Endothelial cell of umbilical vein (primary cell): ENCODE measurements at regions not wholly inside any gene's neighbourhood (a gene's known extent, or its start where the extent isn't known, plus 50 kb on each side); places are given as distances from the start of the nearest gene placed in this dataset.

Experiments
- BruUV-seq: library from RNA; stranded (reverse); fragments of 400-500 nt; replicated peaks from 2 replicates; lab custom pipeline; 2021; lab: Mats Ljungman, UMichigan
- CTCF ChIA-PET: fragments of 300-600, 350-600 bp; sonication (Branson Sonifier 250); formaldehyde crosslinking; loops from one replicate; lab custom pipeline; 2021; ENCODE audit warnings: antibody characterized with exemption, inconsistent platforms; lab: Charles Lee
- POLR2A ChIA-PET: fragments of 300-600, 350-600 bp; sonication (Branson Sonifier 250); formaldehyde crosslinking; loops from one replicate; lab custom pipeline; 2021; ENCODE audit warnings: antibody characterized with exemption, inconsistent platforms; lab: Charles Lee
- DNase-seq: peaks from one replicate; pipeline ENCODE4 v3.0.0-alpha.2; 2011; ENCODE audit warnings: low read depth, low spot score
- FAIRE-seq: peaks from 2 replicates; lab custom pipeline; 2011; peaks lifted over from hg19 to GRCh38; lab: Jason Lieb, UNC
- H2AFZ ChIP-seq: 2 replicates; pipeline ENCODE4 v1.6.0; 2012; ENCODE audit warnings: low read depth, low read length, control low read depth, inconsistent platforms
- H3K27ac ChIP-seq: 2 replicates; pipeline ENCODE4 v1.5.1; 2011; ENCODE audit warnings: low read depth, mild to moderate bottlenecking, control low read depth, low read length, moderate library complexity; ENCODE audit not compliant: insufficient read depth
- H3K27me3 ChIP-seq, 2 experiments: 2 replicates each; pipeline versions ENCODE4 v1.6.0 to v1.6.1; 2011; ENCODE audit warnings: low read length in 2 of 2, mixed read lengths in 1 of 2; ENCODE audit not compliant: control insufficient read depth in 2 of 2, insufficient read depth in 2 of 2
- H3K36me3 ChIP-seq, 2 experiments: 2 replicates in 1 of 2; 3 replicates in 1 of 2; pipeline ENCODE4 v1.5.1; 2011; ENCODE audit warnings: low read length in 2 of 2, mild to moderate bottlenecking in 1 of 2, moderate library complexity in 1 of 2; ENCODE audit not compliant: control insufficient read depth in 2 of 2, insufficient read depth in 2 of 2; ENCODE audit errors: extremely low read depth in 1 of 2
- H3K4me1 ChIP-seq: 3 replicates; pipeline ENCODE4 v1.5.1; 2011; ENCODE audit warnings: mild to moderate bottlenecking, low read length; ENCODE audit not compliant: control insufficient read depth, insufficient read depth; ENCODE audit errors: extremely low read depth
- H3K4me2 ChIP-seq: 2 replicates; pipeline ENCODE4 v1.6.1; 2011; ENCODE audit warnings: low read length, control low read depth, mixed read lengths; ENCODE audit not compliant: insufficient read depth
- H3K4me3 ChIP-seq, 3 experiments: fragments of 200-600 bp in 1 of 3; sonication (generic), shearing (Covaris generic) in 1 of 3; replicated peaks in 1 of 3; 2 replicates each; pipeline ENCODE4 v1.5.1; 2011 to 2016; ENCODE audit warnings: control low read depth in 3 of 3, low read length in 3 of 3, mild to moderate bottlenecking in 2 of 3, inconsistent platforms in 1 of 3, low read depth in 1 of 3, moderate library complexity in 1 of 3; ENCODE audit not compliant: insufficient read depth in 1 of 3
- H3K79me2 ChIP-seq: 2 replicates; pipeline ENCODE4 v1.6.0; 2012; ENCODE audit warnings: low read length, inconsistent platforms; ENCODE audit not compliant: control insufficient read depth, insufficient read depth
- H3K9ac ChIP-seq: replicated peaks from 2 replicates; pipeline ENCODE3; 2011; ENCODE audit warnings: low read length, control low read depth; ENCODE audit not compliant: insufficient read depth; ENCODE audit errors: extremely low read depth
- H3K9me1 ChIP-seq: replicated peaks from 3 replicates; pipeline ENCODE4 v1.6.0; 2011; ENCODE audit warnings: mild to moderate bottlenecking, low read length; ENCODE audit not compliant: control insufficient read depth, insufficient read depth; ENCODE audit errors: extremely low read depth
- H3K9me3 ChIP-seq: replicated peaks from 2 replicates; pipeline ENCODE4 v1.5.1; 2012; ENCODE audit warnings: low read length, inconsistent platforms; ENCODE audit not compliant: control insufficient read depth, insufficient read depth
- H4K20me1 ChIP-seq: replicated peaks from 2 replicates; pipeline ENCODE3; 2011; ENCODE audit warnings: mild to moderate bottlenecking, low read length; ENCODE audit not compliant: control insufficient read depth, insufficient read depth; ENCODE audit errors: extremely low read depth
- CTCF ChIP-seq, 2 donors: IDR thresholded peaks; 1 replicate in 1 of 2; 2 replicates in 1 of 2; pipeline ENCODE4 v1.5.1; 2011; ENCODE audit warnings: low read length in 2 of 2, mild to moderate bottlenecking in 2 of 2, moderate library complexity in 2 of 2, control low read depth in 1 of 2, inconsistent platforms in 1 of 2, low read depth in 1 of 2; ENCODE audit not compliant: insufficient read depth in 1 of 2; ENCODE audit errors: extremely low read depth in 1 of 2
- EZH2 ChIP-seq: IDR thresholded peaks from 2 replicates; pipeline ENCODE4 v1.6.1; 2012; ENCODE audit warnings: borderline replicate concordance, low read depth, mild to moderate bottlenecking, moderate library complexity, low read length, inconsistent platforms; ENCODE audit not compliant: severe bottlenecking
- FOS ChIP-seq: IDR thresholded peaks from 2 replicates; pipeline ENCODE4 v1.6.1; 2011; ENCODE audit warnings: mild to moderate bottlenecking, low read length, moderate library complexity, borderline replicate concordance; ENCODE audit not compliant: insufficient read depth
- GATA2 ChIP-seq: IDR thresholded peaks from 2 replicates; pipeline ENCODE4 v1.7.0; 2011; ENCODE audit warnings: low read depth, mild to moderate bottlenecking, moderate library complexity, mixed read lengths, low read length; ENCODE audit not compliant: insufficient read length, insufficient read depth
- JUN ChIP-seq: IDR thresholded peaks from 2 replicates; pipeline ENCODE4 v1.6.1; 2011; ENCODE audit warnings: borderline replicate concordance, low read depth; ENCODE audit not compliant: insufficient read length, insufficient read depth
- MYC ChIP-seq: IDR thresholded peaks from one replicate; pipeline ENCODE4 v1.6.1; 2011; ENCODE audit warnings: mild to moderate bottlenecking, low read depth, low read length
- POLR2A ChIP-seq: IDR thresholded peaks from 2 replicates; pipeline ENCODE4 v1.6.1; 2012; ENCODE audit warnings: low read depth, mild to moderate bottlenecking, control low read depth, low read length
- POLR2AphosphoS5 ChIP-seq: IDR thresholded peaks from 2 replicates; pipeline ENCODE4 v1.6.1; 2012; ENCODE audit warnings: low read depth, mild to moderate bottlenecking, control low read depth, low read length, moderate library complexity; ENCODE audit not compliant: insufficient read depth
- dilution Hi-C: fragments of 300-500 bp; cut with MboI; formaldehyde crosslinking; loops from one replicate; pipeline ENCODE4 v1.15.0; 2019; ENCODE audit warnings: low sequenced_read_pairs; ENCODE audit not compliant: extremely low pct_ligation_motif_present
- intact Hi-C: fragments of 100-400 bp; cut with micrococcal nuclease; formaldehyde crosslinking; loops from one replicate; pipeline ENCODE4 v1.10.0; 2022
- TF ChIP-seq, protein P1 (sequence below): IDR thresholded peaks from 2 replicates; pipeline ENCODE4 v1.6.1; 2011; ENCODE audit not compliant: insufficient read depth, insufficient read length

DNA sequence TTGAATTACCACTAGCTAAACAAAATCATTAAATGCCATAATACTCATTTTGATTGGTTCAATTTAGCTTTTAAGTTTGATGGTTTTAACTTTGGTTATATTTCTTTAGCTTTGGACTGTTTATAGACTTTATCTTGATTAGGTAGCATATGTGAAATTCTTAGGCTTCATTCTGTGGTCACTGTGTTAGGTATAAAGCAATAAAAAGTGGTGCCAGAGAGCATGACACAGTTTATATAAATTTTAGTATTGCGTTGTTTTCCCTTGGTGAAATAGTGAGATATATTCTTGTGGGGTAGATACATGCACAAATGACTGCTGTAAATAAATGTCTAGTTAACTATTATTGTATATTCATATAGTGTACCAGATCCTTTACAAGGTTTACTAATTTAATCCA is 474.2 kb upstream of the GRID2 start:
- DNase-seq (no peak), FAIRE-seq (no peak)
- Histone ChIP-seq H2AFZ (no peak overlapping the region), H3K4me3 (no peak overlapping the region), H3K79me2 (no peaks in the 10 kb centered on the region), H3K9me1 (no peaks in the 10 kb centered on the region), H3K36me3 (no peaks in the 10 kb centered on the region), H3K9me3 (no peaks in the 10 kb centered on the region), H3K27me3 (no peaks in the 10 kb centered on the region), H4K20me1 (no peaks in the 10 kb centered on the region), H3K4me1 (no peaks in the 10 kb centered on the region), H3K9ac (no peak overlapping the region), H3K27ac (no peak overlapping the region), H3K4me2 (no peak overlapping the region)
- dilution Hi-C loops, result no loop called here
- intact Hi-C loops, result no loop called here
- TF ChIP-seq POLR2A, result no peak
- POLR2A ChIA-PET, result no interaction called here
- CTCF ChIA-PET, result interaction anchor here (1.5 kb wide), 1 partner anchor 19 kb away, joined by 3 read pairs; no protein-coding TSS in a partner anchor
- no TSS peak for BruUV-seq

GRCh38 chr4:91830681-91831395 is 472.9 kb upstream of the GRID2 start:
- H3K36me3 ChIP-seq, result no peaks in the 10 kb centered on the region
- H3K9me3 ChIP-seq, result no peaks in the 10 kb centered on the region
- TF ChIP-seq EZH2, result no peak
- TF ChIP-seq CTCF (IDR thresholded peaks at IDR 0.05; ENCODE audit: extremely low read depth in 1 of 2, insufficient read depth in 1 of 2, low read depth in 1 of 2, low read length in 2 of 2), result no peak
- no peak for TF ChIP-seq FOS
- no peak for TF ChIP-seq JUN
- no peak for TF ChIP-seq POLR2A
- TF ChIP-seq, protein P1, sequence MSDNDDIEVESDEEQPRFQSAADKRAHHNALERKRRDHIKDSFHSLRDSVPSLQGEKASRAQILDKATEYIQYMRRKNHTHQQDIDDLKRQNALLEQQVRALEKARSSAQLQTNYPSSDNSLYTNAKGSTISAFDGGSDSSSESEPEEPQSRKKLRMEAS, result no peak
- no peak for TF ChIP-seq MYC
- TF ChIP-seq GATA2, result no peak
- TF ChIP-seq POLR2AphosphoS5, result no peak
- ChIA-PET CTCF (no interaction called here), POLR2A (no interaction called here)
- H3K4me2 ChIP-seq, result no peak overlapping the region
- H3K27me3 ChIP-seq, result no peaks in the 10 kb centered on the region
- H3K9ac ChIP-seq, result no peak overlapping the region
- no TSS peak for BruUV-seq
- intact Hi-C loops, result no loop called here
- H3K9me1 ChIP-seq, result no peaks in the 10 kb centered on the region
- no peaks in the 10 kb centered on the region for H4K20me1 ChIP-seq
- DNase-seq (no peak), FAIRE-seq (no peak)
- no peak overlapping the region for H3K4me3 ChIP-seq
- H2AFZ ChIP-seq, result no peak overlapping the region
- H3K4me1 ChIP-seq, result no peaks in the 10 kb centered on the region
- no peak overlapping the region for H3K27ac ChIP-seq
- H3K79me2 ChIP-seq, result no peaks in the 10 kb centered on the region
- dilution Hi-C loops, result no loop called here
